ENCODE measurements at regions not wholly inside any gene's neighbourhood (a gene's known extent, or its start where the extent isn't known, plus 50 kb on each side); places are given as distances from the start of the nearest gene placed in this dataset.

DNA sequence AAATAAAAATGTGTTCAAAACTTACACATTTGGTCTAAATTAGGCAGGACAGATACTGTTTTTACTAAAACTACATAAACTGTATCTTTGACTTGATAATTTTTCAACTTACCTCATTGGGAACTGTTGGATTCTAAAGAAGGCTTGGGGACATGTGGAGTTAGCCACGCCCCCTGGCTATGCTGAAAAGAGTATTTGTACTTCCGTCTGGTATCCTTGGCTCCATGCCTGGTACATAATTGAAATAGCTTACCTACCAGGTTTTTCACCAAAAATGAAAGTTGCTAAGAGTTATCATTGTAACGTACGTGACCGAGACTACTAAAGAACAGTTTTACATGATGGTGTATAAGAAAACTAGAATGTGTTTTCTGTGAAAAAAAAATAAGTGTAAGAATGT is 604.8 kb upstream of the IGFBP3 start:
- DNase-seq (ENCODE audit: low spot score in 2 of 2): no peak
- no peak for TF ChIP-seq POLR2A (IDR thresholded peaks at IDR 0.05)
- TF ChIP-seq, protein P1, sequence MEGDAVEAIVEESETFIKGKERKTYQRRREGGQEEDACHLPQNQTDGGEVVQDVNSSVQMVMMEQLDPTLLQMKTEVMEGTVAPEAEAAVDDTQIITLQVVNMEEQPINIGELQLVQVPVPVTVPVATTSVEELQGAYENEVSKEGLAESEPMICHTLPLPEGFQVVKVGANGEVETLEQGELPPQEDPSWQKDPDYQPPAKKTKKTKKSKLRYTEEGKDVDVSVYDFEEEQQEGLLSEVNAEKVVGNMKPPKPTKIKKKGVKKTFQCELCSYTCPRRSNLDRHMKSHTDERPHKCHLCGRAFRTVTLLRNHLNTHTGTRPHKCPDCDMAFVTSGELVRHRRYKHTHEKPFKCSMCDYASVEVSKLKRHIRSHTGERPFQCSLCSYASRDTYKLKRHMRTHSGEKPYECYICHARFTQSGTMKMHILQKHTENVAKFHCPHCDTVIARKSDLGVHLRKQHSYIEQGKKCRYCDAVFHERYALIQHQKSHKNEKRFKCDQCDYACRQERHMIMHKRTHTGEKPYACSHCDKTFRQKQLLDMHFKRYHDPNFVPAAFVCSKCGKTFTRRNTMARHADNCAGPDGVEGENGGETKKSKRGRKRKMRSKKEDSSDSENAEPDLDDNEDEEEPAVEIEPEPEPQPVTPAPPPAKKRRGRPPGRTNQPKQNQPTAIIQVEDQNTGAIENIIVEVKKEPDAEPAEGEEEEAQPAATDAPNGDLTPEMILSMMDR (IDR thresholded peaks at IDR 0.05): no peak
- no peak for TF ChIP-seq EP300 (IDR thresholded peaks at IDR 0.05)
- Histone ChIP-seq H3K9me3 (peaks cover 0 to 11% (median 0%) of the 10 kb centered on the region in 4 donors), H3K27me3 (no peaks in the 10 kb centered on the region), H3K36me3 (no peaks in the 10 kb centered on the region), H3K4me1 (no peaks in the 10 kb centered on the region), H3K27ac (no peak overlapping the region), H3K4me3 (no peak overlapping the region)
- WGBS, 2 donors: 53 to 62% methylated on average over 5 of the region's 5 CpGs

DNA sequence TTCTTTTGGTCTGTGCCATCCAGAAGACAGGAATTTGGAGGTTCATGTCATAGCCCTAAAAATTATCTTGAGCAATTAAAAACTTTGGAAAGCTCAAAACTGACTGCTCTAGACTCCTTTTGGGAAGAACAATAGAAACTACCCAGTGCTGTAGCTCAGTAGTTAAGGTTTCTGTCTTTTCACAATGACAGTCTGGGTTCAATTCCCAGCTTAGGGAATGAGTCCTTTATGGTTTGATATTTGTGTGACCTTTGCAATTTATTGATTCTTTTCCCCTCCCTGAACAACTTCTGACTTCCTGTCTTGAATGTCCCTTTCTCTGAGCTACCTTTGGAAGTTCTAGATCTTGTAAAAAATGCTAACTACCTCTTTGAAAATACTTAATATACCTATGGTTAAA is 603.3 kb upstream of the IGFBP3 start:
- Histone ChIP-seq H3K4me1 (no peaks in the 10 kb centered on the region), H3K36me3 (no peaks in the 10 kb centered on the region), H3K27me3 (no peaks in the 10 kb centered on the region), H3K9me3 (peaks cover 0 to 8% (median 0%) of the 10 kb centered on the region in 4 donors), H3K27ac (no peak overlapping the region), H3K4me3 (no peak overlapping the region)
- no peak for DNase-seq (ENCODE audit: low spot score in 2 of 2)
- TF ChIP-seq POLR2A (IDR thresholded peaks at IDR 0.05): no peak
- TF ChIP-seq, protein P1 (IDR thresholded peaks at IDR 0.05): no peak
- no peak for TF ChIP-seq EP300 (IDR thresholded peaks at IDR 0.05)

DNA sequence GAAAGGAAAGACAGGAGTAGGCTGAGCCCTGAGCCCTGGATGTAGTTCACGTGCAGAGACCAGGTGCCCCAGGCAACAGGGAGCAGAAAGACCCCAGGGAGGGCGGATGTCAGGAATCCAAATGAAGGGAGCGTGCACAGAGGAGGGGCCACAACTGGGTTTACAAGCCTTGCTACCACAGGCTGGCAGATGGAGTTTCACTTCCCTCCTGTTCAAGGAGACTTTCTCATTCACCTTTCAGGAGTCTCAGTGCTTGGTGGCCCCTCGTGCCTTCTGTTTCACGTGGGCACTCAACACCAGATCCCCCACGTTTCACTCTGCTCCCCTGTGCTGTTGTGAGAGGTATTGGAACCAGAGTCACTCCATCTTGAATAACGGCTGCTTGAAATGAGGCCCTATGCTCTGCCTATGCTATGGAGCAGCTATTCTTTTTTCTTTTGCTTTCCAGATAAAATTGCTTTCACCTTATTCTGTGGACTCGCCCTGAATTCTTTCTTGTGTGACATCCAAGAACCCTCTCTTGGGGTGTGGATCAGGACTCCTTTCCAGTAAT is 601.4 kb upstream of the IGFBP3 start:
- no peak for DNase-seq (ENCODE audit: low spot score in 2 of 2)
- Histone ChIP-seq H3K36me3 (no peaks in the 10 kb centered on the region), H3K4me3 (no peak overlapping the region), H3K27ac (no peak overlapping the region), H3K9me3 (peaks cover 0 to 4% (median 0%) of the 10 kb centered on the region in 4 donors), H3K27me3 (no peaks in the 10 kb centered on the region), H3K4me1 (no peaks in the 10 kb centered on the region)
- no peak for TF ChIP-seq POLR2A (IDR thresholded peaks at IDR 0.05)
- TF ChIP-seq, protein P1 (IDR thresholded peaks at IDR 0.05): no peak
- TF ChIP-seq EP300 (IDR thresholded peaks at IDR 0.05): no peak
- 85 to 88% methylated on average over 8 of the region's 8 CpGs for WGBS, 2 donors

DNA sequence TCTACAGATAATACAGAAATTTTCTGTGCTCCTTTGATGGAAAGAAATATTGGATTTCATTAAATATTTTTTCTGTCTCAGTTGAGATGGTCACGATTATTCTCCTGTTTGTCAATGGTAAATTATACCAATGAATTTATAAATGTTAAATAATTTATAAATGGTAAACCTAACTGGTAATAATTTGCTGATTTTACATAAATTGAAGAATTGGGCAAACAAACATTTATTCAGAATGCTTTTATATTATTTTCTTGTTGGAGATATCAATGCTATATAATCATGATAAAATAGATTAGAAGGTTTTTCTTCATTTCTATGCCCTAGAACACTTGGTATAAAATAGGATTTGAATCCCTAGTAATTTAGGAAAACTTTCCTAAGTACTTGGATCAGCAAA is 597.6 kb upstream of the IGFBP3 start:
- H3K36me3 ChIP-seq: no peaks in the 10 kb centered on the region
- H3K4me1 ChIP-seq: no peaks in the 10 kb centered on the region
- no peak overlapping the region for H3K27ac ChIP-seq
- WGBS, 2 donors: 95% methylated on average over 1 of the region's 1 CpG
- TF ChIP-seq, protein P1 (IDR thresholded peaks at IDR 0.05): no peak
- TF ChIP-seq EP300 (IDR thresholded peaks at IDR 0.05) (no peak), POLR2A (IDR thresholded peaks at IDR 0.05) (no peak)
- no peaks in the 10 kb centered on the region for H3K27me3 ChIP-seq
- no peaks in the 10 kb centered on the region for H3K9me3 ChIP-seq
- no peak overlapping the region for H3K4me3 ChIP-seq
- no peak for DNase-seq (ENCODE audit: low spot score in 2 of 2)

DNA sequence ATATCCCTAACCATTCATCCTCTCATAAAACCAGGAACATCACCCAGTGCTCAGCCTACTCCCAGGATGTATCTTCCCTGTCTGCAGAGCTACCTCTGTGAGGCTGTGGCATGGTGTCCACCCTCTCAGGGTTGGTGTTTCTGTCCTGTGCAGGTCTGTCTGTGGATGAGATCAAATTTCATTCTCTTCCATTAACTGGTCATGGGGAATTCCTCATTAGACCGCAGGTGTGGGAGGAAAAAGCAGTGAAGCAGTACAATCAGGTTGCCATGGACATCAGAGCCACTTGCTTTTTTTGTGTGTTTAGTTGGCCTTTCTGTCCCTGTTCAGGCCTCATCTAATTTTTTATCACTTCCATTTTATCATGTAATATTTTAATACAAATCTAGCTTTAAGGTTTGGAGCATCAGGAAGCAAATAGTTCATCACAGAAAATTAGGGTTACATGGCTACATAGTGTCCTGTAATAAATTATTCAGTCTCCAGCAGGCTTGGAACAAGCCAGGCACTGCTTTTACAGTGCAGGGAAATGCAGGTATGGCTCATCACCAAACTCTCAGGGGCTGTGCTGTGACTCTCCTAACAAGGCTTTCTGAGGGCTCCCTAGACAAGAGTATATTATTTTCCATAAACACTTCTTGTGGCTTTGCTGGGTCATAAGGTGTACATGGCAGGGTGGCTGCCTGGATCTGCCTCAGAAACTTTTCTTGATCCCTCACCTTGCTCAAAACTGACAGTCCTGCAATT is 594.9 kb upstream of the IGFBP3 start:
- Histone ChIP-seq H3K27me3 (no peaks in the 10 kb centered on the region), H3K9me3 (no peaks in the 10 kb centered on the region), H3K36me3 (no peaks in the 10 kb centered on the region), H3K27ac (no peak overlapping the region), H3K4me1 (no peaks in the 10 kb centered on the region), H3K4me3 (no peak overlapping the region)
- WGBS, 2 donors: 70 to 100% methylated on average over 1 of the region's 1 CpG
- TF ChIP-seq EP300 (IDR thresholded peaks at IDR 0.05): no peak
- TF ChIP-seq, protein P1 (IDR thresholded peaks at IDR 0.05): no peak
- TF ChIP-seq POLR2A (IDR thresholded peaks at IDR 0.05): no peak
- no peak for DNase-seq (ENCODE audit: low spot score in 2 of 2)
